DMS153 treated with DMSO at 0.1 percent for 48 hours (cell line): ENCODE measurements at regions not wholly inside any gene's neighbourhood (a gene's known extent, or its start where the extent isn't known, plus 50 kb on each side); places are given as distances from the start of the nearest gene placed in this dataset.
"Not testable (repeated sequence)": the region's sequence is repeated elsewhere in the genome, so short reads cannot be mapped to it uniquely, and the experiment has no call there.

ENCODE experiments used
- DNase-seq: peaks from one replicate; lab custom pipeline; 2025; ENCODE audit not compliant: unreplicated experiment; lab: John Stamatoyannopoulos, UW

- not testable (repeated sequence) for DNase-seq
Measured at GRCh38 chr10:45117940-45118339, 117.2 kb downstream of the ZNF22 start.

- no peak for DNase-seq
Measured at GRCh38 chr10:45118929-45119328, 118.2 kb downstream of the ZNF22 start.

GRCh38 chr10:45122180-45122860, 121.6 kb downstream of the ZNF22 start:
- DNase-seq = not testable (repeated sequence)

GRCh38 chr10:45135443-45136198, 134.9 kb downstream of the ZNF22 start:
- no peak for DNase-seq

- no peak for DNase-seq
Measured at GRCh38 chr10:45136256-45136655, 135.5 kb downstream of the ZNF22 start.

- DNase-seq = no peak
Measured at GRCh38 chr10:45144326-45145070, 143.8 kb downstream of the ZNF22 start.

GRCh38 chr10:45145143-45145542, 144.4 kb downstream of the ZNF22 start:
- DNase-seq = not testable (repeated sequence)

- DNase-seq = no peak
Measured at GRCh38 chr10:45147000-45147399, 146.3 kb downstream of the ZNF22 start.

GRCh38 chr10:45150997-45151396, 150.3 kb downstream of the ZNF22 start:
- DNase-seq = no peak

- DNase-seq = no peak
Measured at GRCh38 chr10:45151467-45152214, 150.9 kb downstream of the ZNF22 start.

- no peak for DNase-seq
Measured at GRCh38 chr10:45152726-45153125, 152.0 kb downstream of the ZNF22 start.

GRCh38 chr10:45154502-45154901, 153.8 kb downstream of the ZNF22 start:
- no peak for DNase-seq

GRCh38 chr10:45155784-45156183, 155.1 kb downstream of the ZNF22 start:
- no peak for DNase-seq

GRCh38 chr10:45160271-45160670, 155.1 kb downstream of the OR13A1 start:
- DNase-seq = no peak

- DNase-seq = no peak
Measured at GRCh38 chr10:45163315-45163975, 152.0 kb downstream of the OR13A1 start.

- not testable (repeated sequence) for DNase-seq
Measured at GRCh38 chr10:45175520-45176118, 139.8 kb downstream of the OR13A1 start.

- no peak for DNase-seq
Measured at GRCh38 chr10:45179691-45180090, 135.7 kb downstream of the OR13A1 start.

GRCh38 chr10:45180507-45180906, 134.9 kb downstream of the OR13A1 start:
- DNase-seq = no peak

GRCh38 chr10:45180946-45181875, 134.2 kb downstream of the OR13A1 start:
- DNase-seq = no peak
